ENCODE measurements at regions not wholly inside any gene's neighbourhood (a gene's known extent, or its start where the extent isn't known, plus 50 kb on each side); places are given as distances from the start of the nearest gene placed in this dataset.

GRCh38 chr5:2276101-2276500 is 393.4 kb upstream of the IRX4 start:
- no peak for TF ChIP-seq CTCF (IDR thresholded peaks at IDR 0.05; ENCODE audit: low read length)
- TF ChIP-seq EZH2 (optimal IDR thresholded peaks at IDR 0.05; ENCODE audit: low read depth, low read length), result no peak
